ENCODE measurements at regions not wholly inside any gene's neighbourhood (a gene's known extent, or its start where the extent isn't known, plus 50 kb on each side); places are given as distances from the start of the nearest gene placed in this dataset.

GRCh38 chr18:46224181-46224775 lies 120.1 kb downstream of the HAUS1 start:
- no peak for TF ChIP-seq POLR2A (IDR thresholded peaks at IDR 0.05)
- TF ChIP-seq, protein P1, sequence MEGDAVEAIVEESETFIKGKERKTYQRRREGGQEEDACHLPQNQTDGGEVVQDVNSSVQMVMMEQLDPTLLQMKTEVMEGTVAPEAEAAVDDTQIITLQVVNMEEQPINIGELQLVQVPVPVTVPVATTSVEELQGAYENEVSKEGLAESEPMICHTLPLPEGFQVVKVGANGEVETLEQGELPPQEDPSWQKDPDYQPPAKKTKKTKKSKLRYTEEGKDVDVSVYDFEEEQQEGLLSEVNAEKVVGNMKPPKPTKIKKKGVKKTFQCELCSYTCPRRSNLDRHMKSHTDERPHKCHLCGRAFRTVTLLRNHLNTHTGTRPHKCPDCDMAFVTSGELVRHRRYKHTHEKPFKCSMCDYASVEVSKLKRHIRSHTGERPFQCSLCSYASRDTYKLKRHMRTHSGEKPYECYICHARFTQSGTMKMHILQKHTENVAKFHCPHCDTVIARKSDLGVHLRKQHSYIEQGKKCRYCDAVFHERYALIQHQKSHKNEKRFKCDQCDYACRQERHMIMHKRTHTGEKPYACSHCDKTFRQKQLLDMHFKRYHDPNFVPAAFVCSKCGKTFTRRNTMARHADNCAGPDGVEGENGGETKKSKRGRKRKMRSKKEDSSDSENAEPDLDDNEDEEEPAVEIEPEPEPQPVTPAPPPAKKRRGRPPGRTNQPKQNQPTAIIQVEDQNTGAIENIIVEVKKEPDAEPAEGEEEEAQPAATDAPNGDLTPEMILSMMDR (IDR thresholded peaks at IDR 0.05), result no peak

Data from thyroid gland (tissue), 4 donors.